ENCODE measurements at regions not wholly inside any gene's neighbourhood (a gene's known extent, or its start where the extent isn't known, plus 50 kb on each side); places are given as distances from the start of the nearest gene placed in this dataset.
A peak's percentile ranks its signal among the peaks of the same experiment; 100 is the strongest.

- DNase-seq (ENCODE audit: low read depth in 2 of 3, low spot score in 1 of 3) = no peak
Measured at GRCh38 chr14:98385851-98386250, 886.1 kb downstream of the BCL11B start.

- DNase-seq (ENCODE audit: low read depth in 2 of 3, low spot score in 1 of 3) = no peak
Measured at GRCh38 chr14:98391061-98391460, 880.9 kb downstream of the BCL11B start.

DNA sequence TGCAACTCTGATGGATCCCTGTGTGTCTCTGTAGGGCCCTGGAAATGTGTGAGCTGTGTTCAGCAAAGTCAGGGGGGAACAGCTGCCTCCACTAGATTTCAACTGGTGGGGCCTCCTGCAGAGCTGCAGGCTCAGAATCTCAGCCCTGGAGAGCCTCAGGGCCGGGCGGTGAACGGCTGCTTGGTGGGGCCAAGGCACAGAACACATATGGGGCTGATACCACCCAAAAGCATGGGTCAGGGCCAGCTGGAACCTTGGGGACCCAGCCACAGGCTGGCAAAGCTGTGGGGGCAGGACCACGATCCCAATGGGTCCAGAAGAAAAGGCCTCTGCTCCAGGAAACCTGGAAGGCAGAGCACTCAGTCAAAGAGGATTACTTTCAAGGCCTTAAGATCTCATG lies 878.5 kb downstream of the BCL11B start:
- DNase-seq (ENCODE audit: low read depth in 2 of 3, low spot score in 1 of 3) = no peak

DNA sequence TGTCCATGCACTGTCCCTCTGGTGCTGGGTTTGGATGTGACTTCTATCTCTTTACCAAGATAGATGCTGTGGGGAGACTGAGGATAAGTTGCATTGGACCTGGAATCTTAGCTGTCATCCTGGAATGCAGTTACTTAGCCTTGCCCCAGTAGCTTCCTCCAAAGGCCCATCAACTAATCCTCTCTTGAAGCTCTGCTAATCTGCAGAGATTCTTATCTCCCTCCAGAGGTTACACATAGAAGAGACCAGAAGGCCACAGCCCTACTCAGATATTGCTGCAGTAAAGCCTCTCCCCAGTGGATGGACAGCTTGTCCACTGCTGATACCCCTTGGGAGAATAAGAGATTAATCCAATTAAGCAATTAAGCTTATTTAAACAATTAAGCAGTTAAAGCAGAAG lies 867.2 kb downstream of the BCL11B start:
- no peak for DNase-seq (ENCODE audit: low read depth in 2 of 3, low spot score in 1 of 3)

DNA sequence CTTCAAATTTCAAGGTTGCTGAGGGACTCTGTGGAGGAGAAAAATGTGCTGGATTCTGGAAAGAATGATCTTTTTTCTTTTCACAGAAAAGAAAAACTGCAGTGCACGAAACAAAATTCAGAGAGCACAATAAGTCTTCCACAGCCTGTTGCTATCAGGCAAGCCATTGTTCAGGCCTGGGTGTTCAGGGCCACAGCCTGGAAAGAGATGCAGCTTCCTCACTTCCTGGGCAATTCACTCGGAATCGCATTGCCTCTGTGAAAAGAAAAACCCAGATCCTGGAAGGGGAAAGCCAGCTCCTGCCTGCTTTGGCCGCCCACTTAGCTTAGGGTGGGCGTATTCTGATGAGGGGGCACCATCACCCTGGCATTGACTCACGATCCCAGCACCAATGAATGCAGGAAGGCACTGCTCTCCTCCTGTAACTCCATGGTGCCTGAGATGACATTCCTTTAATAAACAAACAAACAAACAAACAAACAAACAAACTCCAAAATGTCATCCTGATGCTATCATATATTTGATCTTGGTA lies 863.9 kb downstream of the BCL11B start:
- no peak for DNase-seq (ENCODE audit: low read depth in 2 of 3, low spot score in 1 of 3)

- DNase-seq (ENCODE audit: low read depth in 2 of 3, low spot score in 1 of 3) = peak in 1 of 3 donors; percentile 9
Measured at GRCh38 chr14:98408713-98409112, 863.3 kb downstream of the BCL11B start.

DNA sequence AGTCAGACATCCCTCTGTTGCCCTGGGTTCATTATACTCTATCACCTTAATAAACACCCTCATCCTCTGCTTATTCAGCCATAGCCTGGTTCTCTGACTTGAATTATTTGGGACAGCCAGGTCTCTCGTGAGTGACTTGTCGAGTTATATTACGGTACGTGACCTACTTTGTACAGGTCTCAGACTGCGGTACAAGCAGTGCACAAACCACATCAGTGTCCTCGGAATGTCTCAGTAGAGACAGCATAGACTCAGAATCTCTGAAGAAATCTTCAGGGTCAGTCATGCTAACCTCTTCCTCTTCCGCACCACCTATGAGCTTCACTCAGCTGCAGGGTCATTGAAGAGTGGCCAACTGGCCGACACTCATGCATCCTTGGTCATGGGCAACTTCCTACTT lies 860.8 kb downstream of the BCL11B start:
- no peak for DNase-seq (ENCODE audit: low read depth in 2 of 3, low spot score in 1 of 3)

DNA sequence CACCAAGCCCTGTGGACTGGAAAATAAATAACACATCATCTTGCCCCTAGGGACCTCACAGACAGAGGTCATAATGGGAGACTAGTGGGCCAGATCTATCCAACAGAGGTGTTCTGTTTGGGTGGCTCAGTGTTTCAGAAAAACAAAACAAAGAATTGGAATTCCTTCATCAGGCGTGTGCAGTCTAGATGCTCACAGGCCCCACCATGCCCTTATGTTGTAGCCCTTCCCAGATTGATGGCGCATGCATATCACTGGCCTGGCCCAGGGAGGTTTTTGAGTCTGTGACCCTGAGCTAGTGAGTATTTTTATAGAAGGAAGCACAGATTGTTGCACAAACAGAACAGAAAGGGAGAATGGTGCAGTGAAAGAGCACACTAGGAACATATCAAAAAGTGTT lies 859.6 kb downstream of the BCL11B start:
- DNase-seq (ENCODE audit: low read depth in 2 of 3, low spot score in 1 of 3) = no peak

GRCh38 chr14:98415766-98416165 lies 856.2 kb downstream of the BCL11B start:
- DNase-seq (ENCODE audit: low read depth in 2 of 3, low spot score in 1 of 3) = no peak

GRCh38 chr14:98417001-98417400 lies 855.0 kb downstream of the BCL11B start:
- DNase-seq (ENCODE audit: low read depth in 2 of 3, low spot score in 1 of 3) = no peak

- DNase-seq (ENCODE audit: low read depth in 2 of 3, low spot score in 1 of 3) = no peak
Measured at GRCh38 chr14:98428483-98428994, 843.5 kb downstream of the BCL11B start.

- DNase-seq (ENCODE audit: low read depth in 2 of 3, low spot score in 1 of 3) = no peak
Measured at GRCh38 chr14:98433436-98433835, 838.6 kb downstream of the BCL11B start.

GRCh38 chr14:98437113-98437512 lies 834.9 kb downstream of the BCL11B start:
- no peak for DNase-seq (ENCODE audit: low read depth in 2 of 3, low spot score in 1 of 3)

GRCh38 chr14:98444077-98444476 lies 827.9 kb downstream of the BCL11B start:
- no peak for DNase-seq (ENCODE audit: low read depth in 2 of 3, low spot score in 1 of 3)

DNA sequence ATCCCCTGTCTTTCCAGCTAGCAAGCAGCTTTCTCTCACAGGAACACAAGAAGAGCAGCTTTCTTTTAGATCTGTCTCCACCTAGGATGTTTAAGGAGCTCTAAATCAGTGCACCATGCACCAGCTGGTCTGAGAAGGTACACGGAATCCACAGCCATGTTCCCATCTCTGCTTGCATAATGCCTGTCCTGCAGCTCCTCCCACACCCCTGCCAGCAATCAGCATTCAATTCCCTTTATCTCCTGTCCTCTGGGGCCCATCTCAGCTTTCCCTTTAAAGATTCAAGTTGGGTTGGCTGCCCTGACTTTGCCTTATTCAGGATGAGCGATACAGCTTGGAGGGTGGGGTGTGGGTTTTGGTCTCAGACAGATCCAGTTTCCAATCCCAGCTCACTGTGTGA lies 826.3 kb downstream of the BCL11B start:
- no peak for DNase-seq (ENCODE audit: low read depth in 2 of 3, low spot score in 1 of 3)

DNA sequence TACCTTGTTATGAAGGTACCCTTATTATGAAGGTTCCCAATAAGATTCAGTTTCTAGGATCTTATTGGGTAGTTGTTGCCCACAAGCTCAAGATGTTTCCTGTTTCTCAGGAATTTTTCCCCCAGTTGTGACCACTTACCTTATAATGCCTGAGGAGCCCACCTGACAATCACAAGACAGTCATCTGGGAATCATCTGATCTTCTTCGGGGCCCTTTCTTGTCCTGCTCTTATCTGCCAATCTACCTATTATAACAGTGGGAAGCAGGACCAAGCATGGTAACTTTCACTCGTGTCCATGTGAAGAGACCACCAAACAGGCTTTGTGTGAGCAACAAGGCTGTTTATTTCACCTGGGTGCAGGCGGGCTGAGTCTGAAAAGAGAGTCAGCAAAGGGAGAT lies 825.5 kb downstream of the BCL11B start:
- no peak for DNase-seq (ENCODE audit: low read depth in 2 of 3, low spot score in 1 of 3)

GRCh38 chr14:98456231-98456630 lies 815.8 kb downstream of the BCL11B start:
- DNase-seq (ENCODE audit: low read depth in 2 of 3, low spot score in 1 of 3) = no peak

GRCh38 chr14:98458702-98459101 lies 813.3 kb downstream of the BCL11B start:
- DNase-seq (ENCODE audit: low read depth in 2 of 3, low spot score in 1 of 3) = no peak

GRCh38 chr14:98462908-98463307 lies 809.1 kb downstream of the BCL11B start:
- no peak for DNase-seq (ENCODE audit: low read depth in 2 of 3, low spot score in 1 of 3)

GRCh38 chr14:98466807-98467206 lies 805.2 kb downstream of the BCL11B start:
- DNase-seq (ENCODE audit: low read depth in 2 of 3, low spot score in 1 of 3) = no peak

DNA sequence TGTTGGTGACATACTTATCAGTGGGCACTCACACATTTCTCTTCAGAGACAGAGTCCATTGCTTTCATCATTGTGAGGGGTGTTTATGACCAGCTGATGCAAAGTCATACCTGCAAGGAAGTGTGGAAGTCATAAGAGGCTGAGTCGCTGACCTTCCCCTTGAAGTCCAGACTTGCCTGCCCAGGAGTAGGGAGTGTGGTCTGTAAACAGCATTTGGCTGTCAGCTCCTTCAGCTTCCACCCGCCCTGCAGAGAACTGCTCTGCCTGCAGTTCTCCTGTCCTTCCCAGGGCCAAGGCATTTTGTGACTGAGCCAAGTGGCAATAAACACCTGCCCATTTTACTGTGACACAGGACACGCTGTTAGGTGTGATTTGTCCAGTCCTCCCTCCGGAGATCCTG lies 801.3 kb downstream of the BCL11B start:
- no peak for DNase-seq (ENCODE audit: low read depth in 2 of 3, low spot score in 1 of 3)

DNA sequence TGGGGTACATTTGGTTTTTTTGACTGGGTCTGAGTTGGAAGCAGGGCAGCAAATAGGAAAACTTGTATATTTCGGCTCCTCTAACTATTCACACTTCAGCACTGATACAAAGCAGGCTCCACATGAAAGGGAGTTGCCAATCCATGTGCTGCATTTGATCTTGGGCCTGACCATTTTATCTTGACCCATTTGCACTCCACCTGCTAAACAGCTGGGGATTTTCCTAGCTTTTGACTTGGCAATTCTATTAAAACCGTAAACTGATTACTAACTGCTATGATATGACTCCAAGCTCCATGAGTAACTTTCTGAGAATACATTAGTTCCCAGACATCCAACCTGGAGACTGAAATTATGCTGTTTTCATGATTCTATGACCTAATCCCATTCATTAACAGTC lies 797.1 kb downstream of the BCL11B start:
- DNase-seq (ENCODE audit: low read depth in 2 of 3, low spot score in 1 of 3) = no peak

GRCh38 chr14:98477935-98478334 lies 794.1 kb downstream of the BCL11B start:
- no peak for DNase-seq (ENCODE audit: low read depth in 2 of 3, low spot score in 1 of 3)

DNA sequence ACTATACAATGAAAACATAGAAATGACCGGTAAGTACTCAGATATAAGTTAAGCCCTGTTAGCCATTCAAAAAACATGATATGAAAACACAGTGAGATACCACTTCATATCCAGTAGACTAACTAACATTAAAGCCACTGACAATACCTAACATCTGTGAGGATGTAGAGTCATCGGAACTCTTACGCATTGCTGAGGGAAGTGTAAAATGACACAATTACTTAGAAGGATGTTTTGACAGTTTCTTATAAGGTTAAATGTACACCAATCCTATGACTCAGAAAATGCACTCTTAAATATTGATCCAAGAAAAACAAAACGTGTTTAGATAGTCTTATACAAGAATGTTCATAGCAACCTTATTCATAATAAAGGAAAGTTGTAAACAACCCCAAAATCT lies 782.9 kb downstream of the BCL11B start:
- DNase-seq (ENCODE audit: low read depth in 2 of 3, low spot score in 1 of 3) = no peak

Data from stimulated activated CD4-positive, alpha-beta T cell treated with anti-CD3 and anti-CD28 coated beads, Interleukin-12 subunit alpha, Interleukin-12 subunit beta, amount 100 ng/mL, for 48 hours (primary cell).